CD14-positive monocyte (primary cell): ENCODE measurements at regions not wholly inside any gene's neighbourhood (a gene's known extent, or its start where the extent isn't known, plus 50 kb on each side); places are given as distances from the start of the nearest gene placed in this dataset.

Source experiments
- DNase-seq, 3 donors: peaks; one replicate each; pipeline ENCODE4 v3.0.0-alpha.2; 2011 to 2022
- H2AFZ ChIP-seq: 2 replicates; pipeline ENCODE4 v1.6.0; 2012; ENCODE audit warnings: mild to moderate bottlenecking, low read depth, low read length, inconsistent platforms; ENCODE audit not compliant: insufficient read depth, poor library complexity, severe bottlenecking
- H3K27ac ChIP-seq, 2 donors: 1 replicate in 1 of 2; 2 replicates in 1 of 2; pipeline ENCODE4 v1.5.1; 2012 to 2013; ENCODE audit warnings: low read length in 2 of 2, control low read depth in 1 of 2, inconsistent platforms in 1 of 2, low read depth in 1 of 2, mild to moderate bottlenecking in 1 of 2
- H3K27me3 ChIP-seq, 2 donors: one replicate each; pipeline versions ENCODE4 v1.6.0 to v1.6.1; 2011 to 2013; ENCODE audit warnings: low read length in 2 of 2; ENCODE audit not compliant: control insufficient read depth in 2 of 2, insufficient read depth in 2 of 2
- H3K36me3 ChIP-seq, 2 donors: replicated peaks in 1 of 2; 1 replicate in 1 of 2; 2 replicates in 1 of 2; pipeline versions ENCODE4 v1.5.1 to v1.6.1; 2012 to 2013; ENCODE audit warnings: low read length in 2 of 2, control low read depth in 1 of 2, inconsistent platforms in 1 of 2, mild to moderate bottlenecking in 1 of 2; ENCODE audit not compliant: insufficient read depth in 2 of 2, control insufficient read depth in 1 of 2
- H3K4me1 ChIP-seq, 2 donors: 1 replicate in 1 of 2; 2 replicates in 1 of 2; pipeline versions ENCODE4 v1.5.1 to v1.6.1; 2012 to 2013; ENCODE audit warnings: low read length in 2 of 2, control low read depth in 1 of 2, inconsistent platforms in 1 of 2, mild to moderate bottlenecking in 1 of 2, moderate library complexity in 1 of 2; ENCODE audit not compliant: insufficient read depth in 2 of 2, control insufficient read depth in 1 of 2
- H3K4me2 ChIP-seq: replicated peaks from 2 replicates; pipeline ENCODE3; 2012; ENCODE audit warnings: low read length, moderate library complexity, mild to moderate bottlenecking; ENCODE audit not compliant: poor library complexity, severe bottlenecking; ENCODE audit errors: extremely low read depth
- H3K4me3 ChIP-seq, 3 experiments: fragments of 200-600 bp in 1 of 3; sonication (generic) in 1 of 3; replicated peaks in 1 of 3; 1 replicate in 2 of 3; 2 replicates in 1 of 3; pipeline ENCODE4 v1.5.1; 2011 to 2013; ENCODE audit warnings: low read length in 3 of 3, mild to moderate bottlenecking in 3 of 3, control low read depth in 2 of 3, low read depth in 2 of 3, inconsistent platforms in 1 of 3, moderate library complexity in 1 of 3
- H3K79me2 ChIP-seq: 2 replicates; pipeline ENCODE4 v1.6.0; 2012; ENCODE audit warnings: mild to moderate bottlenecking, control low read depth, inconsistent platforms, low read length, moderate library complexity; ENCODE audit not compliant: insufficient read depth
- H3K9ac ChIP-seq: 2 replicates; pipeline ENCODE4 v1.6.0; 2017; ENCODE audit warnings: low read length, mild to moderate bottlenecking; ENCODE audit not compliant: insufficient read depth, poor library complexity, severe bottlenecking
- H3K9me3 ChIP-seq, 2 donors: replicated peaks in 1 of 2; 1 replicate in 1 of 2; 2 replicates in 1 of 2; pipeline versions ENCODE4 v1.5.1 to v1.6.1; 2012 to 2013; ENCODE audit warnings: low read length in 2 of 2, control low read depth in 1 of 2; ENCODE audit not compliant: control insufficient read depth in 1 of 2, insufficient read depth in 1 of 2
- H4K20me1 ChIP-seq: 2 replicates; pipeline ENCODE4 v1.6.0; 2012; ENCODE audit warnings: mild to moderate bottlenecking, low read length, control low read depth, moderate library complexity; ENCODE audit not compliant: insufficient read depth
- H3K27ac Mint-ChIP-seq, 7 donors: one replicate each; pipeline ENCODE4 v1.8.0; 2020; ENCODE audit warnings: mild to moderate bottlenecking in 7 of 7, mixed read lengths in 7 of 7, moderate library complexity in 6 of 7, inconsistent platforms in 2 of 7
- H3K27me3 Mint-ChIP-seq, 3 donors: one replicate each; pipeline ENCODE4 v1.8.0; 2021 to 2022; ENCODE audit warnings: low read depth in 3 of 3, mild to moderate bottlenecking in 3 of 3, mixed read lengths in 3 of 3, moderate library complexity in 3 of 3, inconsistent platforms in 1 of 3
- H3K36me3 Mint-ChIP-seq, 2 donors: one replicate each; pipeline ENCODE4 v1.8.0; 2020; ENCODE audit warnings: mixed read lengths in 2 of 2, inconsistent platforms in 1 of 2, mild to moderate bottlenecking in 1 of 2
- H3K4me1 Mint-ChIP-seq: one replicate; pipeline ENCODE4 v1.8.0; 2020; ENCODE audit warnings: mild to moderate bottlenecking, mixed read lengths
- H3K4me3 Mint-ChIP-seq, 2 donors: one replicate each; pipeline ENCODE4 v1.8.0; 2020; ENCODE audit warnings: mild to moderate bottlenecking in 2 of 2, mixed read lengths in 2 of 2, moderate library complexity in 1 of 2
- H3K9me3 Mint-ChIP-seq, 7 donors: one replicate each; pipeline ENCODE4 v1.8.0; 2020 to 2022; ENCODE audit warnings: mixed read lengths in 7 of 7, mild to moderate bottlenecking in 6 of 7, moderate library complexity in 6 of 7, inconsistent platforms in 2 of 7
- WGBS: methylation state at CpG from one replicate; pipeline ENCODE4 v1.1.5; 2013; ENCODE audit warnings: missing lambda C conversion rate; ENCODE audit not compliant: insufficient coverage; 5-methylcytosine and 5-hydroxymethylcytosine counted together
- intact Hi-C, 2 donors: fragments of 100-400 bp; cut with micrococcal nuclease; formaldehyde crosslinking; loops; one replicate each; pipeline versions ENCODE4 v1.15.0 to v1.15.1; 2023
- TF ChIP-seq, protein P1 (sequence below): fragments of 200-600 bp; IDR thresholded peaks from one replicate; pipeline ENCODE4 v1.8.0; 2022; ENCODE audit warnings: antibody characterized with exemption, mild to moderate bottlenecking

DNA sequence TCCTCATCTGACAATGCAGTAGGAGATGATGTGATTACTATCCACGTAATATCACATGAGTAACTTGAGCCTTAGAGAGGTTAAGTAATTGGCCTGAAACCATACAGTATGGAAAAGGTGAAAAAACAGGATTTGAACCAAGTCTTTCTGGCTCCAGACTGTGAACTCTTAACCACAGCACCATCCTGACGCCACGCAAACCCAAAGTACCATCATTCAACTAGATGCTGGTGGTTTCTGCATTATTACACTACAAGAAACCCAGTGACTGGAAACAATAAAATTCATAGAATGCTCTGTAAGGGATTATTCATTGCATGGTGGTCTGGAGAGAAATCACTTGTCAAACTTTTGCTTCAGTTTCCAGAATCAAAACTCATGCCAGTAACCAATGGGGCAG, 90.7 kb downstream of the MAB21L3 start:
- intact Hi-C loops: no loop called here
- H3K27me3 Mint-ChIP-seq: peaks cover 6 to 16% (median 9%) of the 10 kb centered on the region in 3 donors

DNA sequence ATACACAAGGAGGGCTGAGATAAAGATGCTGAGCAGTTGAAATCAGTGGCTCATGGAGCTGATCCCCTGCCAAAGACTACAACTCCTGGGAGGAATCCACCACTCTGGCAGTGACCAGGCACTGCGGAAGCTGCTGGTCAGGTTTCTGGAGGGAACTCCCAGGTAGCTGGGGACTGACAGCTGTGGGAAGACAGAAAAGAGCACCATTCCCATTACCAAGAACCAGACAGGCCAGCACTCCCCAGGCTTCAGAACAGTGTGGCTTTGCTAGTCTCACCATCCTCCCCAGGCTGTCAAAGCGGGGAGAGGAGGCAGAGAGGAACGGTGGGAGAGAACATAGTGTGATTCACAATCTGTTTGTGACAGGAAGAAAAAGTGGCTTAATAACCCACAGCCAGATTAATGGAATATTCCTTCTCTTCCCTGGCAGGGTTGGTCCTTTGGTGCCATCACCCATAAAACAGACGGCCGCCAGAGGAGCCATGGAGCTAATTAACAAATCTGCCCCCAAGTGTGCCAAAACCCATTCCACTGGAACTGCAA, 92.1 kb downstream of the MAB21L3 start:
- Histone ChIP-seq H3K9ac (no peak overlapping the region), H2AFZ (no peak overlapping the region), H3K79me2 (no peaks in the 10 kb centered on the region), H3K27me3 (no peaks in the 10 kb centered on the region), H3K9me3 (no peaks in the 10 kb centered on the region), H3K27ac (no peak overlapping the region), H3K4me3 (no peak overlapping the region), H3K4me1 (no peaks in the 10 kb centered on the region), H3K36me3 (no peaks in the 10 kb centered on the region), H4K20me1 (no peaks in the 10 kb centered on the region), H3K4me2 (no peak overlapping the region)
- Mint-ChIP-seq H3K9me3 (peaks cover 0 to 9% (median 2%) of the 10 kb centered on the region in 7 donors), H3K27me3 (peaks cover 3 to 14% (median 9%) of the 10 kb centered on the region in 3 donors), H3K36me3 (no peaks in the 10 kb centered on the region), H3K4me3 (no peak overlapping the region), H3K4me1 (no peaks in the 10 kb centered on the region), H3K27ac (no peak overlapping the region)
- TF ChIP-seq, protein P1, sequence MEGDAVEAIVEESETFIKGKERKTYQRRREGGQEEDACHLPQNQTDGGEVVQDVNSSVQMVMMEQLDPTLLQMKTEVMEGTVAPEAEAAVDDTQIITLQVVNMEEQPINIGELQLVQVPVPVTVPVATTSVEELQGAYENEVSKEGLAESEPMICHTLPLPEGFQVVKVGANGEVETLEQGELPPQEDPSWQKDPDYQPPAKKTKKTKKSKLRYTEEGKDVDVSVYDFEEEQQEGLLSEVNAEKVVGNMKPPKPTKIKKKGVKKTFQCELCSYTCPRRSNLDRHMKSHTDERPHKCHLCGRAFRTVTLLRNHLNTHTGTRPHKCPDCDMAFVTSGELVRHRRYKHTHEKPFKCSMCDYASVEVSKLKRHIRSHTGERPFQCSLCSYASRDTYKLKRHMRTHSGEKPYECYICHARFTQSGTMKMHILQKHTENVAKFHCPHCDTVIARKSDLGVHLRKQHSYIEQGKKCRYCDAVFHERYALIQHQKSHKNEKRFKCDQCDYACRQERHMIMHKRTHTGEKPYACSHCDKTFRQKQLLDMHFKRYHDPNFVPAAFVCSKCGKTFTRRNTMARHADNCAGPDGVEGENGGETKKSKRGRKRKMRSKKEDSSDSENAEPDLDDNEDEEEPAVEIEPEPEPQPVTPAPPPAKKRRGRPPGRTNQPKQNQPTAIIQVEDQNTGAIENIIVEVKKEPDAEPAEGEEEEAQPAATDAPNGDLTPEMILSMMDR: no peak
- no CpG with 5 or more reads among the region's 5 CpGs for WGBS
- intact Hi-C loops: no loop called here
- DNase-seq: no peak

More for the DNA sequence above, 90.7 kb downstream of the MAB21L3 start:
- no peak for DNase-seq
- H3K36me3 ChIP-seq: no peaks in the 10 kb centered on the region
- no peaks in the 10 kb centered on the region for H3K4me1 ChIP-seq
- Mint-ChIP-seq H3K4me1 (no peaks in the 10 kb centered on the region), H3K4me3 (no peak overlapping the region), H3K27ac (no peak overlapping the region), H3K9me3 (peaks cover 0 to 9% (median 3%) of the 10 kb centered on the region in 7 donors), H3K36me3 (no peaks in the 10 kb centered on the region)
- no peak overlapping the region for H3K27ac ChIP-seq
- no peak overlapping the region for H2AFZ ChIP-seq
- WGBS: no CpG with 5 or more reads among the region's 3 CpGs
- H3K9me3 ChIP-seq: no peaks in the 10 kb centered on the region
- H3K4me3 ChIP-seq: no peak overlapping the region
- no peak overlapping the region for H3K9ac ChIP-seq
- H4K20me1 ChIP-seq: no peaks in the 10 kb centered on the region
- no peaks in the 10 kb centered on the region for H3K27me3 ChIP-seq
- H3K79me2 ChIP-seq: no peaks in the 10 kb centered on the region
- H3K4me2 ChIP-seq: no peak overlapping the region
- TF ChIP-seq, protein P1: no peak
